SHP77 (cell line): ENCODE measurements at regions not wholly inside any gene's neighbourhood (a gene's known extent, or its start where the extent isn't known, plus 50 kb on each side); places are given as distances from the start of the nearest gene placed in this dataset.

ENCODE experiments used
- DNase-seq, 2 experiments: peaks; one replicate each; lab custom pipeline; 2025; lab: John Stamatoyannopoulos, UW

GRCh38 chr19:30083125-30083681 is 141.2 kb downstream of the URI1 start:
- no peak for DNase-seq

- DNase-seq = no peak
Measured at GRCh38 chr19:30083701-30084156, 141.7 kb downstream of the URI1 start.

GRCh38 chr19:30084390-30084819 is 142.4 kb downstream of the URI1 start:
- no peak for DNase-seq

- peak in 1 of 2 experiments; percentile 30 for DNase-seq
Measured at GRCh38 chr19:30085394-30085793, 143.4 kb downstream of the URI1 start.

- DNase-seq = no peak
Measured at GRCh38 chr19:30086220-30086619, 144.2 kb downstream of the URI1 start.

- DNase-seq = no peak
Measured at GRCh38 chr19:30086916-30087315, 144.9 kb downstream of the URI1 start.

- DNase-seq = no peak
Measured at GRCh38 chr19:30087381-30088138, 145.5 kb downstream of the URI1 start.

GRCh38 chr19:30088567-30088966 is 146.5 kb downstream of the URI1 start:
- no peak for DNase-seq

- DNase-seq = no peak
Measured at GRCh38 chr19:30089086-30089665, 147.1 kb downstream of the URI1 start.

- DNase-seq = no peak
Measured at GRCh38 chr19:30090476-30090875, 148.4 kb downstream of the URI1 start.

GRCh38 chr19:30090963-30091362 is 148.9 kb downstream of the URI1 start:
- DNase-seq = no peak

- no peak for DNase-seq
Measured at GRCh38 chr19:30091456-30091855, 149.4 kb downstream of the URI1 start.

- no peak for DNase-seq
Measured at GRCh38 chr19:30091856-30092255, 149.8 kb downstream of the URI1 start.

GRCh38 chr19:30092721-30093569 is 150.9 kb downstream of the URI1 start:
- no peak for DNase-seq

- DNase-seq = no peak
Measured at GRCh38 chr19:30093966-30094755, 152.1 kb downstream of the URI1 start.

GRCh38 chr19:30094756-30095140 is 152.7 kb downstream of the URI1 start:
- no peak for DNase-seq

- DNase-seq = no peak
Measured at GRCh38 chr19:30095171-30095570, 153.1 kb downstream of the URI1 start.

- no peak for DNase-seq
Measured at GRCh38 chr19:30096596-30097370, 154.7 kb downstream of the URI1 start.

GRCh38 chr19:30097746-30098280 is 155.8 kb downstream of the URI1 start:
- no peak for DNase-seq

GRCh38 chr19:30102239-30102638 is 160.2 kb downstream of the URI1 start:
- no peak for DNase-seq

- DNase-seq = no peak
Measured at GRCh38 chr19:30102666-30103065, 160.6 kb downstream of the URI1 start.
